Naive thymus-derived CD4-positive, alpha-beta T cell (primary cell): ENCODE measurements at regions not wholly inside any gene's neighbourhood (a gene's known extent, or its start where the extent isn't known, plus 50 kb on each side); places are given as distances from the start of the nearest gene placed in this dataset.
"Not testable (repeated sequence)": the region's sequence is repeated elsewhere in the genome, so short reads cannot be mapped to it uniquely, and the experiment has no call there.

Source experiments
- ATAC-seq: fragments of 150-1000 bp; cut with Tn5 transposase; 2 replicates; pipeline ENCODE4 v1.10.0; 2021; ENCODE audit warnings: mild to moderate bottlenecking, moderate library complexity
- CTCF ChIA-PET: fragments of 350-600 bp; sonication (Branson Sonifier 250); formaldehyde crosslinking; loops from one replicate; lab custom pipeline; 2021; ENCODE audit warnings: antibody characterized with exemption; lab: Charles Lee
- POLR2A ChIA-PET: fragments of 350-600 bp; sonication (Branson Sonifier 250); formaldehyde crosslinking; loops from one replicate; lab custom pipeline; 2021; ENCODE audit warnings: antibody characterized with exemption, inconsistent platforms; lab: Charles Lee
- DNase-seq, 9 donors: peaks; one replicate each; pipeline versions ENCODE4 v3.0.0 to v3.0.0-alpha.2; 2020 to 2022; ENCODE audit warnings: mixed read lengths in 1 of 9
- H3K27ac ChIP-seq: one replicate; pipeline ENCODE4 v1.7.0; 2013; ENCODE audit warnings: mild to moderate bottlenecking, low read depth, low read length, moderate library complexity
- H3K27me3 ChIP-seq, 2 donors: one replicate each; pipeline ENCODE4 v1.7.0; 2013; ENCODE audit warnings: low read length in 2 of 2, mild to moderate bottlenecking in 2 of 2, moderate library complexity in 2 of 2; ENCODE audit not compliant: control insufficient read depth in 2 of 2, insufficient read depth in 2 of 2
- H3K36me3 ChIP-seq, 3 experiments: 1 replicate in 2 of 3; 2 replicates in 1 of 3; pipeline ENCODE4 v1.7.0; 2013; ENCODE audit warnings: low read length in 3 of 3, mild to moderate bottlenecking in 3 of 3, moderate library complexity in 1 of 3; ENCODE audit not compliant: insufficient read depth in 3 of 3, control insufficient read depth in 2 of 3
- H3K4me1 ChIP-seq, 2 donors: one replicate each; pipeline ENCODE4 v1.7.0; 2013; ENCODE audit warnings: low read length in 2 of 2, mild to moderate bottlenecking in 2 of 2, moderate library complexity in 1 of 2; ENCODE audit not compliant: control insufficient read depth in 2 of 2, insufficient read depth in 2 of 2
- H3K4me3 ChIP-seq: 2 replicates; pipeline ENCODE4 v1.7.0; 2013; ENCODE audit warnings: mild to moderate bottlenecking, low read length
- H3K9me3 ChIP-seq, 3 experiments: 1 replicate in 2 of 3; 2 replicates in 1 of 3; pipeline ENCODE4 v1.7.0; 2013; ENCODE audit warnings: low read length in 3 of 3; ENCODE audit not compliant: control insufficient read depth in 2 of 3
- H3K27ac Mint-ChIP-seq, 9 donors: one replicate each; pipeline ENCODE4 v1.8.0; 2020 to 2022; ENCODE audit warnings: mixed read lengths in 9 of 9, mild to moderate bottlenecking in 8 of 9, moderate library complexity in 5 of 9, inconsistent platforms in 2 of 9
- H3K27me3 Mint-ChIP-seq, 5 donors: one replicate each; pipeline ENCODE4 v1.8.0; 2021 to 2022; ENCODE audit warnings: mixed read lengths in 5 of 5, mild to moderate bottlenecking in 1 of 5
- H3K36me3 Mint-ChIP-seq, 5 donors: one replicate each; pipeline ENCODE4 v1.8.0; 2020 to 2022; ENCODE audit warnings: mixed read lengths in 5 of 5, mild to moderate bottlenecking in 3 of 5, inconsistent platforms in 1 of 5
- H3K4me1 Mint-ChIP-seq, 7 donors: one replicate each; pipeline ENCODE4 v1.8.0; 2020 to 2022; ENCODE audit warnings: mixed read lengths in 7 of 7, mild to moderate bottlenecking in 3 of 7, inconsistent platforms in 1 of 7
- H3K4me3 Mint-ChIP-seq, 10 donors: one replicate each; pipeline ENCODE4 v1.8.0; 2020 to 2022; ENCODE audit warnings: mild to moderate bottlenecking in 10 of 10, mixed read lengths in 10 of 10, moderate library complexity in 6 of 10, inconsistent platforms in 2 of 10
- H3K9me3 Mint-ChIP-seq, 11 donors: one replicate each; pipeline ENCODE4 v1.8.0; 2020 to 2022; ENCODE audit warnings: mixed read lengths in 11 of 11, mild to moderate bottlenecking in 4 of 11, inconsistent platforms in 1 of 11, moderate library complexity in 1 of 11
- intact Hi-C, 2 donors: fragments of 100-400 bp; cut with micrococcal nuclease; formaldehyde crosslinking; loops; one replicate each; pipeline ENCODE4 v1.15.1; 2023

- Mint-ChIP-seq H3K4me3 (no peak overlapping the region), H3K27ac (no peak overlapping the region), H3K9me3 (peaks cover 0 to 18% (median 0%) of the 10 kb centered on the region in 11 donors), H3K4me1 (no peaks in the 10 kb centered on the region), H3K27me3 (no peaks in the 10 kb centered on the region), H3K36me3 (no peaks in the 10 kb centered on the region)
- H3K4me3 ChIP-seq = no peak overlapping the region
- H3K27me3 ChIP-seq = no peaks in the 10 kb centered on the region
- DNase-seq (no peak), ATAC-seq (no peak)
- H3K4me1 ChIP-seq = no peaks in the 10 kb centered on the region
- no peaks in the 10 kb centered on the region for H3K9me3 ChIP-seq
- ChIA-PET CTCF (interaction anchor here (0.7 kb wide), 1 partner anchor 240 kb away, joined by 3 read pairs; no protein-coding TSS in a partner anchor), POLR2A (no interaction called here)
- H3K36me3 ChIP-seq = no peaks in the 10 kb centered on the region
- intact Hi-C loops = no loop called here
- no peak overlapping the region for H3K27ac ChIP-seq
Observed at GRCh38 chr2:187658952-187659525, 104.8 kb upstream of the TFPI start.

GRCh38 chr2:187676050-187676449 lies 121.8 kb upstream of the TFPI start:
- H3K9me3 Mint-ChIP-seq, H3K4me1 Mint-ChIP-seq, H3K9me3 ChIP-seq, H3K27ac Mint-ChIP-seq, DNase-seq, H3K36me3 Mint-ChIP-seq, H3K4me3 Mint-ChIP-seq, H3K27me3 Mint-ChIP-seq, H3K36me3 ChIP-seq, H3K27ac ChIP-seq, H3K4me3 ChIP-seq, CTCF ChIA-PET, H3K4me1 ChIP-seq, intact Hi-C loops, POLR2A ChIA-PET, H3K27me3 ChIP-seq, ATAC-seq: not testable (repeated sequence)

GRCh38 chr2:187679454-187679853 lies 125.2 kb upstream of the TFPI start:
- Histone ChIP-seq H3K36me3 (no peaks in the 10 kb centered on the region), H3K27me3 (no peaks in the 10 kb centered on the region), H3K4me1 (no peaks in the 10 kb centered on the region), H3K27ac (no peak overlapping the region), H3K4me3 (no peak overlapping the region), H3K9me3 (no peaks in the 10 kb centered on the region)
- H3K9me3 Mint-ChIP-seq = peaks cover 0 to 4% (median 0%) of the 10 kb centered on the region in 11 donors
- ChIA-PET POLR2A (no interaction called here), CTCF (no interaction called here)
- H3K4me1 Mint-ChIP-seq = no peaks in the 10 kb centered on the region
- H3K36me3 Mint-ChIP-seq = no peaks in the 10 kb centered on the region
- DNase-seq = no peak
- H3K4me3 Mint-ChIP-seq = no peak overlapping the region
- peaks cover 0 to 2% (median 0%) of the 10 kb centered on the region in 5 donors for H3K27me3 Mint-ChIP-seq
- no peak for ATAC-seq
- no peak overlapping the region for H3K27ac Mint-ChIP-seq
- intact Hi-C loops = no loop called here

- DNase-seq = no peak
- Mint-ChIP-seq H3K4me3 (no peak overlapping the region), H3K36me3 (no peaks in the 10 kb centered on the region), H3K27me3 (no peaks in the 10 kb centered on the region), H3K4me1 (no peaks in the 10 kb centered on the region), H3K9me3 (peaks cover 0 to under 1% (median 0%) of the 10 kb centered on the region in 11 donors), H3K27ac (no peak overlapping the region)
- ATAC-seq = no peak
- Histone ChIP-seq H3K27ac (no peak overlapping the region), H3K27me3 (no peaks in the 10 kb centered on the region), H3K4me3 (no peak overlapping the region), H3K36me3 (no peaks in the 10 kb centered on the region), H3K4me1 (no peaks in the 10 kb centered on the region), H3K9me3 (no peaks in the 10 kb centered on the region)
- intact Hi-C loops = no loop called here
- ChIA-PET CTCF (no interaction called here), POLR2A (no interaction called here)
Observed at GRCh38 chr2:187684174-187684573, 129.9 kb upstream of the TFPI start.

- H3K27ac ChIP-seq = no peak overlapping the region
- intact Hi-C loops = no loop called here
- H3K27me3 Mint-ChIP-seq = no peaks in the 10 kb centered on the region
- no peaks in the 10 kb centered on the region for H3K4me1 Mint-ChIP-seq
- H3K27me3 ChIP-seq = no peaks in the 10 kb centered on the region
- DNase-seq = no peak
- H3K4me3 ChIP-seq = no peak overlapping the region
- no peak overlapping the region for H3K4me3 Mint-ChIP-seq
- peaks cover 0 to 6% (median 0%) of the 10 kb centered on the region in 11 donors for H3K9me3 Mint-ChIP-seq
- no peaks in the 10 kb centered on the region for H3K4me1 ChIP-seq
- no peaks in the 10 kb centered on the region for H3K9me3 ChIP-seq
- no peak overlapping the region for H3K27ac Mint-ChIP-seq
- no peaks in the 10 kb centered on the region for H3K36me3 ChIP-seq
- H3K36me3 Mint-ChIP-seq = no peaks in the 10 kb centered on the region
- ChIA-PET POLR2A (no interaction called here), CTCF (no interaction called here)
- ATAC-seq = no peak
Observed at GRCh38 chr2:187686416-187687024, 132.3 kb upstream of the TFPI start.

- DNase-seq = no peak
- Histone ChIP-seq H3K4me1 (no peaks in the 10 kb centered on the region), H3K27me3 (no peaks in the 10 kb centered on the region), H3K9me3 (no peaks in the 10 kb centered on the region), H3K27ac (no peak overlapping the region), H3K4me3 (no peak overlapping the region), H3K36me3 (no peaks in the 10 kb centered on the region)
- H3K36me3 Mint-ChIP-seq = no peaks in the 10 kb centered on the region
- H3K9me3 Mint-ChIP-seq = peaks cover 0 to 6% (median 0%) of the 10 kb centered on the region in 11 donors
- H3K4me1 Mint-ChIP-seq = no peaks in the 10 kb centered on the region
- CTCF ChIA-PET = no interaction called here
- POLR2A ChIA-PET = no interaction called here
- no peak for ATAC-seq
- no peaks in the 10 kb centered on the region for H3K27me3 Mint-ChIP-seq
- H3K4me3 Mint-ChIP-seq = no peak overlapping the region
- intact Hi-C loops = no loop called here
- no peak overlapping the region for H3K27ac Mint-ChIP-seq
Observed at GRCh38 chr2:187687585-187687984, 133.3 kb upstream of the TFPI start.

GRCh38 chr2:187689372-187689771 lies 135.1 kb upstream of the TFPI start:
- CTCF ChIA-PET = no interaction called here

More at GRCh38 chr2:187689372-187689771, 135.1 kb upstream of the TFPI start:
- no peak for DNase-seq
- POLR2A ChIA-PET = no interaction called here
- Mint-ChIP-seq H3K4me3 (no peak overlapping the region), H3K27ac (no peak overlapping the region), H3K27me3 (peaks cover 0 to 3% (median 0%) of the 10 kb centered on the region in 5 donors), H3K9me3 (peaks cover 0 to 6% (median 0%) of the 10 kb centered on the region in 11 donors), H3K4me1 (no peaks in the 10 kb centered on the region), H3K36me3 (no peaks in the 10 kb centered on the region)
- ATAC-seq = no peak
- Histone ChIP-seq H3K27me3 (no peaks in the 10 kb centered on the region), H3K9me3 (no peaks in the 10 kb centered on the region), H3K4me3 (no peak overlapping the region), H3K4me1 (no peaks in the 10 kb centered on the region), H3K27ac (no peak overlapping the region), H3K36me3 (no peaks in the 10 kb centered on the region)
- intact Hi-C loops = no loop called here
